HUES48 (cell line): ENCODE measurements at regions not wholly inside any gene's neighbourhood (a gene's known extent, or its start where the extent isn't known, plus 50 kb on each side); places are given as distances from the start of the nearest gene placed in this dataset.

Experiments
- H3K27ac ChIP-seq: one replicate; pipeline ENCODE4 v1.7.0; 2013; ENCODE audit warnings: low read depth, low read length, inconsistent platforms
- H3K27me3 ChIP-seq: 2 replicates; pipeline ENCODE4 v1.6.1; 2013; ENCODE audit warnings: mild to moderate bottlenecking, low read length; ENCODE audit not compliant: control insufficient read depth, insufficient read depth
- H3K36me3 ChIP-seq: 2 replicates; pipeline ENCODE4 v1.6.1; 2013; ENCODE audit warnings: low read length; ENCODE audit not compliant: control insufficient read depth, insufficient read depth
- H3K4me1 ChIP-seq: 2 replicates; pipeline ENCODE4 v1.6.1; 2013; ENCODE audit warnings: mild to moderate bottlenecking, low read length; ENCODE audit not compliant: control insufficient read depth, insufficient read depth
- H3K4me3 ChIP-seq: 2 replicates; pipeline ENCODE4 v1.5.1; 2013; ENCODE audit warnings: mild to moderate bottlenecking, low read depth, low read length
- H3K9ac ChIP-seq: 2 replicates; pipeline ENCODE4 v1.6.1; 2013; ENCODE audit warnings: mild to moderate bottlenecking, low read depth, low read length, moderate library complexity
- H3K9me3 ChIP-seq: 2 replicates; pipeline ENCODE4 v1.6.1; 2013; ENCODE audit warnings: low read length; ENCODE audit not compliant: control insufficient read depth, insufficient read depth

GRCh38 chr7:136530831-136531230 is 337.6 kb upstream of the CHRM2 start:
- H3K27ac ChIP-seq, result no peak overlapping the region
- H3K36me3 ChIP-seq, result no peaks in the 10 kb centered on the region
- H3K27me3 ChIP-seq, result no peaks in the 10 kb centered on the region
- H3K9me3 ChIP-seq, result no peaks in the 10 kb centered on the region
- no peak overlapping the region for H3K4me3 ChIP-seq
- H3K4me1 ChIP-seq, result no peaks in the 10 kb centered on the region
- H3K9ac ChIP-seq, result no peak overlapping the region

GRCh38 chr7:136528329-136528728 is 340.1 kb upstream of the CHRM2 start:
- Histone ChIP-seq H3K9me3 (no peaks in the 10 kb centered on the region), H3K36me3 (no peaks in the 10 kb centered on the region), H3K27ac (no peak overlapping the region), H3K9ac (no peak overlapping the region), H3K4me3 (no peak overlapping the region), H3K27me3 (no peaks in the 10 kb centered on the region), H3K4me1 (no peaks in the 10 kb centered on the region)

GRCh38 chr7:136527554-136527953 is 340.9 kb upstream of the CHRM2 start:
- H3K9me3 ChIP-seq, result no peaks in the 10 kb centered on the region
- no peaks in the 10 kb centered on the region for H3K27me3 ChIP-seq
- no peaks in the 10 kb centered on the region for H3K36me3 ChIP-seq
- H3K4me1 ChIP-seq, result no peaks in the 10 kb centered on the region
- no peak overlapping the region for H3K9ac ChIP-seq
- H3K27ac ChIP-seq, result no peak overlapping the region
- no peak overlapping the region for H3K4me3 ChIP-seq

- Histone ChIP-seq H3K4me1 (no peaks in the 10 kb centered on the region), H3K9ac (no peak overlapping the region), H3K4me3 (no peak overlapping the region), H3K36me3 (no peaks in the 10 kb centered on the region), H3K27ac (no peak overlapping the region), H3K27me3 (no peaks in the 10 kb centered on the region), H3K9me3 (no peaks in the 10 kb centered on the region)
Observed at GRCh38 chr7:136526408-136527105, 341.9 kb upstream of the CHRM2 start.

GRCh38 chr7:136523571-136523970 is 344.9 kb upstream of the CHRM2 start:
- H3K27me3 ChIP-seq, result no peaks in the 10 kb centered on the region
- H3K4me3 ChIP-seq, result no peak overlapping the region
- no peaks in the 10 kb centered on the region for H3K9me3 ChIP-seq
- H3K9ac ChIP-seq, result no peak overlapping the region
- 0 out of 2 replicates have a peak, but pooled peaks cover 2% of the 10 kb centered on the region for H3K4me1 ChIP-seq
- H3K27ac ChIP-seq, result no peak overlapping the region
- H3K36me3 ChIP-seq, result no peaks in the 10 kb centered on the region

GRCh38 chr7:136517971-136518370 is 350.5 kb upstream of the CHRM2 start:
- Histone ChIP-seq H3K27me3 (no peaks in the 10 kb centered on the region), H3K27ac (no peak overlapping the region), H3K4me3 (no peak overlapping the region), H3K9me3 (no peaks in the 10 kb centered on the region), H3K36me3 (no peaks in the 10 kb centered on the region), H3K9ac (no peak overlapping the region), H3K4me1 (peaks cover 14% of the 10 kb centered on the region)

- Histone ChIP-seq H3K27ac (no peak overlapping the region), H3K4me1 (peaks cover 14% of the 10 kb centered on the region), H3K27me3 (no peaks in the 10 kb centered on the region), H3K36me3 (no peaks in the 10 kb centered on the region), H3K9ac (no peak overlapping the region), H3K9me3 (peaks cover 3% of the 10 kb centered on the region; the same call in 1 of the 2 replicates), H3K4me3 (no peak overlapping the region)
Observed at GRCh38 chr7:136514776-136515175, 353.7 kb upstream of the CHRM2 start.

- Histone ChIP-seq H3K4me1 (peaks cover 11% of the 10 kb centered on the region), H3K27ac (no peak overlapping the region), H3K27me3 (no peaks in the 10 kb centered on the region), H3K9me3 (peaks cover 5% of the 10 kb centered on the region; the same call in 1 of the 2 replicates), H3K9ac (no peak overlapping the region), H3K4me3 (no peak overlapping the region), H3K36me3 (no peaks in the 10 kb centered on the region)
Observed at GRCh38 chr7:136513744-136514143, 354.7 kb upstream of the CHRM2 start.

GRCh38 chr7:136509466-136509865 is 359.0 kb upstream of the CHRM2 start:
- no peak overlapping the region for H3K27ac ChIP-seq
- H3K9me3 ChIP-seq, result peaks cover 5% of the 10 kb centered on the region; the same call in 1 of the 2 replicates
- no peak overlapping the region for H3K4me3 ChIP-seq
- H3K9ac ChIP-seq, result no peak overlapping the region
- H3K36me3 ChIP-seq, result no peaks in the 10 kb centered on the region
- peaks cover 5% of the 10 kb centered on the region for H3K4me1 ChIP-seq
- H3K27me3 ChIP-seq, result no peaks in the 10 kb centered on the region

GRCh38 chr7:136502162-136502561 is 366.3 kb upstream of the CHRM2 start:
- no peaks in the 10 kb centered on the region for H3K9me3 ChIP-seq
- H3K27ac ChIP-seq, result no peak overlapping the region
- H3K4me3 ChIP-seq, result no peak overlapping the region
- no peaks in the 10 kb centered on the region for H3K27me3 ChIP-seq
- 0 out of 2 replicates have a peak, but pooled peaks cover 3% of the 10 kb centered on the region for H3K4me1 ChIP-seq
- H3K36me3 ChIP-seq, result no peaks in the 10 kb centered on the region
- H3K9ac ChIP-seq, result no peak overlapping the region

- no peak overlapping the region for H3K9ac ChIP-seq
- H3K27ac ChIP-seq, result no peak overlapping the region
- H3K4me3 ChIP-seq, result no peak overlapping the region
- peaks cover 8% of the 10 kb centered on the region; the same call in 1 of the 2 replicates for H3K4me1 ChIP-seq
- no peaks in the 10 kb centered on the region for H3K27me3 ChIP-seq
- no peaks in the 10 kb centered on the region for H3K36me3 ChIP-seq
- no peaks in the 10 kb centered on the region for H3K9me3 ChIP-seq
Observed at GRCh38 chr7:136501151-136501550, 367.3 kb upstream of the CHRM2 start.
